H1 (cell line): ENCODE measurements at regions not wholly inside any gene's neighbourhood (a gene's known extent, or its start where the extent isn't known, plus 50 kb on each side); places are given as distances from the start of the nearest gene placed in this dataset.

Source experiments
- CTCF ChIA-PET: fragments of 300-600 bp; sonication (Branson Sonifier 250); formaldehyde crosslinking; loops from one replicate; lab custom pipeline; 2021; ENCODE audit not compliant: partially characterized antibody; lab: Charles Lee
- POLR2A ChIA-PET: fragments of 300-600 bp; sonication (Branson Sonifier 250); formaldehyde crosslinking; loops from one replicate; lab custom pipeline; 2021; ENCODE audit warnings: inconsistent platforms; ENCODE audit not compliant: partially characterized antibody; lab: Charles Lee
- DNase-seq, 2 experiments: peaks; one replicate each; pipeline versions ENCODE4 v3.0.0 to v3.0.0-alpha.2; 2010 to 2022; ENCODE audit warnings: low spot score in 2 of 2, low read depth in 1 of 2, mixed read lengths in 1 of 2
- FAIRE-seq: peaks from 2 replicates; lab custom pipeline; 2011; peaks lifted over from hg19 to GRCh38; lab: Jason Lieb, UNC
- H2AFZ ChIP-seq: 2 replicates; pipeline ENCODE4 v1.8.1; 2012; ENCODE audit warnings: low read length, inconsistent platforms
- H2AK5ac ChIP-seq: 2 replicates; pipeline ENCODE4 v1.6.1; 2013; ENCODE audit warnings: low read depth, low read length
- H2BK120ac ChIP-seq: replicated peaks from 2 replicates; pipeline ENCODE3; 2013; ENCODE audit warnings: low read depth, low read length, inconsistent platforms
- H2BK12ac ChIP-seq: 2 replicates; pipeline ENCODE4 v1.6.1; 2013; ENCODE audit warnings: low read depth, low read length
- H2BK15ac ChIP-seq: 2 replicates; pipeline ENCODE4 v1.6.1; 2013; ENCODE audit warnings: low read length
- H2BK20ac ChIP-seq: 2 replicates; pipeline ENCODE4 v1.6.1; 2013; ENCODE audit warnings: low read length
- H2BK5ac ChIP-seq: 2 replicates; pipeline ENCODE4 v1.6.1; 2013; ENCODE audit warnings: low read depth, low read length
- H3K14ac ChIP-seq: 2 replicates; pipeline ENCODE4 v1.6.1; 2013; ENCODE audit warnings: inconsistent platforms; ENCODE audit not compliant: insufficient read length
- H3K18ac ChIP-seq: 2 replicates; pipeline ENCODE4 v1.6.1; 2013; ENCODE audit warnings: low read length; ENCODE audit errors: extremely low read depth
- H3K23ac ChIP-seq: 2 replicates; pipeline ENCODE4 v1.6.1; 2013; ENCODE audit warnings: inconsistent platforms; ENCODE audit not compliant: insufficient read length
- H3K23me2 ChIP-seq: 2 replicates; pipeline ENCODE4 v1.6.1; 2013; ENCODE audit warnings: low read depth, low read length
- H3K27ac ChIP-seq: 2 replicates; pipeline ENCODE4 v1.6.1; 2011; ENCODE audit warnings: low read depth, low read length, inconsistent platforms
- H3K27me3 ChIP-seq, 4 experiments: replicated peaks in 1 of 4; 1 replicate in 1 of 4; 2 replicates in 3 of 4; pipeline versions ENCODE4 v1.6.1 to v1.8.1; 2011 to 2013; ENCODE audit warnings: low read length in 3 of 4, mild to moderate bottlenecking in 3 of 4, inconsistent platforms in 2 of 4, mixed read lengths in 2 of 4, moderate library complexity in 1 of 4; ENCODE audit not compliant: control insufficient read depth in 3 of 4, insufficient read depth in 3 of 4; ENCODE audit errors: extremely low read depth in 1 of 4
- H3K36me3 ChIP-seq, 4 experiments: 2 replicates each; pipeline versions ENCODE4 v1.6.1 to v1.8.1; 2011 to 2013; ENCODE audit warnings: mild to moderate bottlenecking in 4 of 4, low read length in 3 of 4, moderate library complexity in 2 of 4, control low read depth in 1 of 4, inconsistent platforms in 1 of 4; ENCODE audit not compliant: insufficient read depth in 4 of 4, control insufficient read depth in 2 of 4
- H3K4ac ChIP-seq: replicated peaks from 2 replicates; pipeline ENCODE3; 2013; ENCODE audit warnings: low read length, low read depth, mixed read lengths, inconsistent platforms; ENCODE audit not compliant: insufficient read length
- H3K4me1 ChIP-seq, 4 experiments: replicated peaks in 1 of 4; 1 replicate in 1 of 4; 2 replicates in 3 of 4; pipeline versions ENCODE4 v1.6.1 to v1.8.1; 2011 to 2013; ENCODE audit warnings: low read length in 3 of 4, inconsistent platforms in 2 of 4, mixed read lengths in 1 of 4; ENCODE audit not compliant: insufficient read depth in 4 of 4, control insufficient read depth in 3 of 4
- H3K4me2 ChIP-seq, 2 experiments: 2 replicates each; pipeline versions ENCODE4 v1.6.1 to v1.8.1; 2011 to 2013; ENCODE audit warnings: low read depth in 2 of 2, low read length in 2 of 2, control low read depth in 1 of 2, inconsistent platforms in 1 of 2, mild to moderate bottlenecking in 1 of 2; ENCODE audit not compliant: insufficient read depth in 1 of 2
- H3K4me3 ChIP-seq, 4 experiments: fragments of 200-600, 300-600 bp in 1 of 4; sonication (generic), shearing (Covaris generic), sonication (Bioruptor Twin) in 1 of 4; 2 replicates each; pipeline versions ENCODE4 v1.5.1 to v1.8.1; 2011 to 2016; ENCODE audit warnings: low read length in 4 of 4, low read depth in 3 of 4, control low read depth in 2 of 4, inconsistent platforms in 2 of 4, mild to moderate bottlenecking in 2 of 4, mixed read lengths in 1 of 4, moderate library complexity in 1 of 4; ENCODE audit not compliant: insufficient read depth in 2 of 4; ENCODE audit errors: extremely low read depth in 1 of 4
- H3K56ac ChIP-seq: replicated peaks from 2 replicates; pipeline ENCODE3; 2013; ENCODE audit warnings: low read depth, mild to moderate bottlenecking, mixed read lengths, low read length, inconsistent platforms; ENCODE audit not compliant: insufficient read length
- H3K79me1 ChIP-seq: 2 replicates; pipeline ENCODE4 v1.6.1; 2013; ENCODE audit warnings: low read depth, low read length, control low read depth
- H3K79me2 ChIP-seq, 2 experiments: 2 replicates each; pipeline versions ENCODE4 v1.6.1 to v1.8.1; 2012 to 2013; ENCODE audit warnings: low read length in 2 of 2, mild to moderate bottlenecking in 2 of 2, inconsistent platforms in 1 of 2; ENCODE audit not compliant: insufficient read depth in 2 of 2, control insufficient read depth in 1 of 2
- H3K9ac ChIP-seq, 4 experiments: replicated peaks in 1 of 4; 1 replicate in 1 of 4; 2 replicates in 3 of 4; pipeline versions ENCODE4 v1.6.1 to v1.8.1; 2011 to 2013; ENCODE audit warnings: low read depth in 3 of 4, low read length in 3 of 4, control low read depth in 2 of 4, mild to moderate bottlenecking in 2 of 4, moderate library complexity in 2 of 4, inconsistent platforms in 1 of 4; ENCODE audit errors: extremely low read depth in 1 of 4
- H3K9me3 ChIP-seq, 2 experiments: 2 replicates each; pipeline versions ENCODE4 v1.6.1 to v1.8.1; 2012 to 2013; ENCODE audit warnings: mild to moderate bottlenecking in 2 of 2, moderate library complexity in 2 of 2, control low read depth in 1 of 2, inconsistent platforms in 1 of 2, low read depth in 1 of 2, low read length in 1 of 2, mixed read lengths in 1 of 2; ENCODE audit not compliant: insufficient read depth in 2 of 2
- H4K20me1 ChIP-seq, 2 experiments: replicated peaks in 1 of 2; 2 replicates each; pipeline versions ENCODE3 to v1.8.1; 2011 to 2013; ENCODE audit warnings: inconsistent platforms in 2 of 2, low read length in 2 of 2, mild to moderate bottlenecking in 1 of 2; ENCODE audit not compliant: insufficient read depth in 2 of 2, control insufficient read depth in 1 of 2
- H4K5ac ChIP-seq: 2 replicates; pipeline ENCODE4 v1.6.1; 2013; ENCODE audit warnings: low read length, low read depth, mixed read lengths, inconsistent platforms; ENCODE audit not compliant: insufficient read length
- H4K8ac ChIP-seq: 2 replicates; pipeline ENCODE4 v1.8.0; 2013; ENCODE audit warnings: mild to moderate bottlenecking, moderate library complexity, low read length, inconsistent platforms; ENCODE audit not compliant: insufficient read depth; ENCODE audit errors: extremely low read depth
- H4K91ac ChIP-seq: replicated peaks from 2 replicates; pipeline ENCODE3; 2013; ENCODE audit warnings: low read length, mixed read lengths, inconsistent platforms; ENCODE audit not compliant: insufficient read length
- CHD2 ChIP-seq: IDR thresholded peaks from 2 replicates; pipeline ENCODE4 v1.6.1; 2012; ENCODE audit warnings: low read length, improper control_type of control experiment
- EZH2 ChIP-seq: fragments of 200-600 bp; sonication (generic); IDR thresholded peaks from 2 replicates; pipeline ENCODE4 v1.7.1; 2012; ENCODE audit warnings: low read depth, mild to moderate bottlenecking, moderate library complexity, low read length, inconsistent platforms; ENCODE audit not compliant: severe bottlenecking
- GABPA ChIP-seq: IDR thresholded peaks from 2 replicates; pipeline ENCODE4 v1.6.1; 2011; ENCODE audit warnings: mild to moderate bottlenecking, low read length, moderate library complexity, borderline replicate concordance; ENCODE audit not compliant: insufficient read depth
- KDM1A ChIP-seq: fragments of 200-600, 300-600 bp; sonication (generic); IDR thresholded peaks from 2 replicates; pipeline ENCODE4 v1.7.1; 2016; ENCODE audit warnings: mild to moderate bottlenecking, low read length, borderline replicate concordance
- POLR2A ChIP-seq, 2 experiments: IDR thresholded peaks; 1 replicate in 1 of 2; 2 replicates in 1 of 2; pipeline ENCODE4 v1.6.1; 2011; ENCODE audit warnings: low read depth in 2 of 2, low read length in 2 of 2, mild to moderate bottlenecking in 2 of 2; ENCODE audit errors: control extremely low read depth in 1 of 2
- POU5F1 ChIP-seq: IDR thresholded peaks from 2 replicates; pipeline ENCODE4 v1.6.1; 2011; ENCODE audit warnings: low read depth, mild to moderate bottlenecking, low read length, moderate library complexity
- TAF7 ChIP-seq: optimal IDR thresholded peaks from 2 replicates; pipeline ENCODE3; 2011; ENCODE audit warnings: low read depth, mild to moderate bottlenecking, inconsistent platforms, low read length, moderate library complexity, borderline replicate concordance
- WGBS, 2 experiments: shearing (Covaris generic) in 1 of 2; methylation state at CpG; one replicate each; pipeline versions ENCODE4 v1.1.6 to v1.1.7; 2013 to 2015; ENCODE audit warnings: low lambda C conversion rate in 2 of 2, mixed read lengths in 2 of 2, inconsistent platforms in 1 of 2, low coverage in 1 of 2, missing lambda C conversion rate in 1 of 2; ENCODE audit not compliant: insufficient replicate concordance in 2 of 2, insufficient coverage in 1 of 2, insufficient read length in 1 of 2; ENCODE audit errors: extremely low coverage in 1 of 2, missing lambda C conversion rate in 1 of 2; 5-methylcytosine and 5-hydroxymethylcytosine counted together

- Histone ChIP-seq H3K23ac (no peak overlapping the region), H3K56ac (no peak overlapping the region), H3K79me2 (no peaks in the 10 kb centered on the region), H3K4me2 (no peak overlapping the region), H3K4me1 (no peaks in the 10 kb centered on the region), H3K14ac (no peak overlapping the region), H3K23me2 (no peaks in the 10 kb centered on the region), H2AK5ac (no peak overlapping the region), H2BK20ac (no peak overlapping the region), H2AFZ (no peak overlapping the region), H3K4ac (no peak overlapping the region), H3K27me3 (no peaks in the 10 kb centered on the region), H3K18ac (no peak overlapping the region), H2BK12ac (no peak overlapping the region), H4K5ac (no peak overlapping the region), H3K9ac (no peak overlapping the region), H3K79me1 (no peaks in the 10 kb centered on the region), H4K8ac (no peak overlapping the region), H2BK120ac (no peak overlapping the region), H2BK5ac (no peak overlapping the region), H2BK15ac (no peak overlapping the region), H4K91ac (no peak overlapping the region), H4K20me1 (no peaks in the 10 kb centered on the region), H3K9me3 (no peaks in the 10 kb centered on the region), H3K36me3 (no peaks in the 10 kb centered on the region), H3K4me3 (no peak overlapping the region), H3K27ac (no peak overlapping the region)
- ChIA-PET POLR2A (no interaction called here), CTCF (interaction anchor here (0.7 kb wide), 1 partner anchor 32 kb away, joined by 3 read pairs; no protein-coding TSS in a partner anchor)
- 94% methylated on average over 2 of the region's 2 CpGs; no CpG with 5 or more reads in 1 of the 2 experiments for WGBS, 2 experiments
- no peak for DNase-seq
- TF ChIP-seq POU5F1 = no peak
- no peak for TF ChIP-seq KDM1A
- TF ChIP-seq EZH2 = no peak
- no peak for TF ChIP-seq TAF7
- no peak for TF ChIP-seq CHD2
- no peak for TF ChIP-seq GABPA
- TF ChIP-seq POLR2A (IDR thresholded peaks at IDR 0.05; ENCODE audit: control extremely low read depth in 1 of 2, low read depth in 2 of 2, low read length in 2 of 2) = no peak
- FAIRE-seq = no peak
Measured at GRCh38 chr5:165175041-165175440, 1669.6 kb downstream of the MAT2B start.
